Pons (tissue), 1 donor: ENCODE measurements at regions not wholly inside any gene's neighbourhood (a gene's known extent, or its start where the extent isn't known, plus 50 kb on each side); places are given as distances from the start of the nearest gene placed in this dataset.
"Not testable (repeated sequence)": the region's sequence is repeated elsewhere in the genome, so short reads cannot be mapped to it uniquely, and the experiment has no call there.

Experiments used
- DNase-seq: peaks from one replicate; pipeline ENCODE4 v3.0.0-alpha.2; 2016; ENCODE audit warnings: low spot score

- no peak for DNase-seq
These were observed 826.5 kb upstream of the PIK3C3 start for GRCh38 chr18:41128545-41128944.

GRCh38 chr18:41128126-41128525, 826.9 kb upstream of the PIK3C3 start:
- no peak for DNase-seq

GRCh38 chr18:41126541-41127235, 828.3 kb upstream of the PIK3C3 start:
- DNase-seq, result no peak

GRCh38 chr18:41121116-41121826, 833.8 kb upstream of the PIK3C3 start:
- DNase-seq, result no peak

GRCh38 chr18:41119031-41119430, 836.0 kb upstream of the PIK3C3 start:
- DNase-seq, result no peak

- DNase-seq, result no peak
These were observed 841.0 kb upstream of the PIK3C3 start for GRCh38 chr18:41113885-41114482.

- DNase-seq, result no peak
These were observed 855.6 kb upstream of the PIK3C3 start for GRCh38 chr18:41099451-41099850.

- no peak for DNase-seq
These were observed 858.5 kb upstream of the PIK3C3 start for GRCh38 chr18:41096504-41096903.

GRCh38 chr18:41077076-41077475, 878.0 kb upstream of the PIK3C3 start:
- no peak for DNase-seq

GRCh38 chr18:41075212-41075611, 879.8 kb upstream of the PIK3C3 start:
- DNase-seq, result no peak

- no peak for DNase-seq
These were observed 881.6 kb upstream of the PIK3C3 start for GRCh38 chr18:41073372-41073954.

GRCh38 chr18:41072946-41073345, 882.1 kb upstream of the PIK3C3 start:
- no peak for DNase-seq

- no peak for DNase-seq
These were observed 883.2 kb upstream of the PIK3C3 start for GRCh38 chr18:41071826-41072225.

GRCh38 chr18:41069167-41069566, 885.9 kb upstream of the PIK3C3 start:
- DNase-seq, result no peak

GRCh38 chr18:41064916-41065315, 890.1 kb upstream of the PIK3C3 start:
- DNase-seq, result no peak

- DNase-seq, result no peak
These were observed 894.1 kb upstream of the PIK3C3 start for GRCh38 chr18:41060967-41061366.

GRCh38 chr18:41059126-41059415, 896.0 kb upstream of the PIK3C3 start:
- DNase-seq, result no peak

- no peak for DNase-seq
These were observed 896.5 kb upstream of the PIK3C3 start for GRCh38 chr18:41058351-41059125.

- DNase-seq, result no peak
These were observed 902.4 kb upstream of the PIK3C3 start for GRCh38 chr18:41052625-41053024.

- not testable (repeated sequence) for DNase-seq
These were observed 908.8 kb upstream of the PIK3C3 start for GRCh38 chr18:41046250-41046649.

GRCh38 chr18:41043876-41044275, 911.2 kb upstream of the PIK3C3 start:
- no peak for DNase-seq

GRCh38 chr18:41042866-41043265, 912.2 kb upstream of the PIK3C3 start:
- no peak for DNase-seq
